ENCODE measurements at regions not wholly inside any gene's neighbourhood (a gene's known extent, or its start where the extent isn't known, plus 50 kb on each side); places are given as distances from the start of the nearest gene placed in this dataset.

DNA sequence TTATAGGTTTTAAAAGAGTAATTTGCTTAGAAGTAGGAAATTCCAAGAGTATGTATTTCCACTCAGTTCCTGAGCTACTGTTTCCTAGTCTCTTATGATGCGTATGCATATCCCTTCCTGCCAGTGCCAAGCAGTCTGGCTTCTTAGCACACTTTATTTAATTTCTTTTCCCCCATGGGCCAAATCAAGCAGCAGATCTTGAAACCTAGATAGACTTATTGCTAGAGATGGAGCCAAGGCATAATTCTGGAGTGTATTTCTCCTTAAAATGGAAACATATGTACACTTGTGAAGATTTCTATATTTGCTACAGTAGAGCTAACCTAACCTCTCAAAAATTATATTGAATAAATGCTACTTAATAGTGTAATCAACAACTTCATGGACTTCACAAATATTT lies 2337.6 kb downstream of the PCDH7 start:
- TF ChIP-seq ZNF274 (IDR thresholded peaks at IDR 0.05; ENCODE audit: low read depth, low read length): no peak
- no peak for TF ChIP-seq YY1 (IDR thresholded peaks at IDR 0.05; ENCODE audit: insufficient read depth, insufficient read length)
- TF ChIP-seq SUZ12 (IDR thresholded peaks at IDR 0.05; ENCODE audit: extremely low read depth, insufficient read depth, insufficient read length): no peak

All from NT2/D1 (cell line).